Fibroblast of skin of scalp (primary cell): ENCODE measurements at regions not wholly inside any gene's neighbourhood (a gene's known extent, or its start where the extent isn't known, plus 50 kb on each side); places are given as distances from the start of the nearest gene placed in this dataset.

ENCODE experiments used
- DNase-seq: peaks from one replicate; pipeline ENCODE4 v3.0.0-alpha.2; 2013

- DNase-seq = no peak
Observed at GRCh38 chr3:99365396-99365795, 273.0 kb upstream of the COL8A1 start.

GRCh38 chr3:99357131-99357530, 281.3 kb upstream of the COL8A1 start:
- DNase-seq = peak; percentile 39

- peak; percentile 26 for DNase-seq
Observed at GRCh38 chr3:99356696-99357095, 281.7 kb upstream of the COL8A1 start.

GRCh38 chr3:99355465-99355864, 282.9 kb upstream of the COL8A1 start:
- no peak for DNase-seq

- no peak for DNase-seq
Observed at GRCh38 chr3:99352811-99353210, 285.6 kb upstream of the COL8A1 start.

- DNase-seq = peak; percentile 66
Observed at GRCh38 chr3:99351122-99351521, 287.3 kb upstream of the COL8A1 start.

- no peak for DNase-seq
Observed at GRCh38 chr3:99348451-99348850, 289.9 kb upstream of the COL8A1 start.

- peak; percentile 43 for DNase-seq
Observed at GRCh38 chr3:99344216-99344615, 294.2 kb upstream of the COL8A1 start.

GRCh38 chr3:99342383-99342782, 296.0 kb upstream of the COL8A1 start:
- DNase-seq = no peak

GRCh38 chr3:99339222-99339621, 299.2 kb upstream of the COL8A1 start:
- DNase-seq = no peak

GRCh38 chr3:99332718-99333117, 305.7 kb upstream of the COL8A1 start:
- DNase-seq = peak; percentile 91

- DNase-seq = no peak
Observed at GRCh38 chr3:99332276-99332675, 306.1 kb upstream of the COL8A1 start.

GRCh38 chr3:99330924-99331532, 307.4 kb upstream of the COL8A1 start:
- DNase-seq = peak; percentile 75

GRCh38 chr3:99330281-99330680, 308.1 kb upstream of the COL8A1 start:
- DNase-seq = no peak

GRCh38 chr3:99325402-99325801, 313.0 kb upstream of the COL8A1 start:
- no peak for DNase-seq

- DNase-seq = no peak
Observed at GRCh38 chr3:99324636-99325203, 313.7 kb upstream of the COL8A1 start.

GRCh38 chr3:99323940-99324339, 314.5 kb upstream of the COL8A1 start:
- no peak for DNase-seq

GRCh38 chr3:99322551-99322950, 315.8 kb upstream of the COL8A1 start:
- DNase-seq = no peak

GRCh38 chr3:99321261-99321660, 317.1 kb upstream of the COL8A1 start:
- no peak for DNase-seq

GRCh38 chr3:99319961-99320360, 318.4 kb upstream of the COL8A1 start:
- DNase-seq = peak; percentile 94

GRCh38 chr3:99319450-99319849, 318.9 kb upstream of the COL8A1 start:
- peak; percentile 62 for DNase-seq

- peak; percentile 28 for DNase-seq
Observed at GRCh38 chr3:99317201-99317600, 321.2 kb upstream of the COL8A1 start.

GRCh38 chr3:99315896-99316295, 322.5 kb upstream of the COL8A1 start:
- DNase-seq = peak; percentile 23

- DNase-seq = peak; percentile 86
Observed at GRCh38 chr3:99313485-99313884, 324.9 kb upstream of the COL8A1 start.

GRCh38 chr3:99298661-99299060, 339.7 kb upstream of the COL8A1 start:
- DNase-seq = no peak
